ENCODE measurements at regions not wholly inside any gene's neighbourhood (a gene's known extent, or its start where the extent isn't known, plus 50 kb on each side); places are given as distances from the start of the nearest gene placed in this dataset.

DNA sequence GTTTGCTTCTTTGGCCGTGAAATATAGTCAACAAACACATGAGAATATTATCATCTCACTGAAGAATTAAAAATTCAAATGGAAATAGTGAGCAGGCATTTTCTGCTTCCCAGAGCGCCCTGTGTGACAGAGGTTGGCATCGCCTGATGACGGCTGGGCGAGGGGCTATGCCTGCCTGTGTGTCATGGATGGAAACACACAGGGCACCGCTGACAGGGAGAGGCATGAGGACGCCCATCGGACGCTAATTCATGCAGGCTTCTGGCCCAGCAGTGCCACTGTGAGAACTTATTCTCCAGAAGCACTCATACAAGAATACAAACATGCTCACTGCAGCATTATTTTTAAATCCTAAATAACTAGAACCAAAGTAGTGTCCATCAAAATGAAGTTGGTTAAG lies 61.4 kb upstream of the OTOS start:
- DNase-seq (ENCODE audit: low read depth in 1 of 2, low spot score in 2 of 2) (no peak), FAIRE-seq (no peak)
- Histone ChIP-seq H2BK15ac (ENCODE audit: low read length) (no peak overlapping the region), H4K8ac (ENCODE audit: extremely low read depth, insufficient read depth, low read length) (no peak overlapping the region), H3K36me3 (ENCODE audit: control insufficient read depth in 2 of 4, insufficient read depth in 4 of 4, low read length in 3 of 4) (no peaks in the 10 kb centered on the region; a peak in 1 of 8 replicates), H3K27me3 (replicated peaks in 1 of 4; ENCODE audit: control insufficient read depth in 3 of 4, extremely low read depth in 1 of 4, insufficient read depth in 3 of 4, low read length in 3 of 4) (no peaks in the 10 kb centered on the region; a peak in 1 of 7 replicates), H3K4me2 (ENCODE audit: insufficient read depth in 1 of 2, low read depth in 2 of 2, low read length in 2 of 2) (no peak overlapping the region), H3K4me3 (ENCODE audit: extremely low read depth in 1 of 4, insufficient read depth in 2 of 4, low read depth in 3 of 4, low read length in 4 of 4) (no peak overlapping the region), H3K79me1 (ENCODE audit: low read depth, low read length) (no peaks in the 10 kb centered on the region), H3K9ac (replicated peaks in 1 of 4; ENCODE audit: extremely low read depth in 1 of 4, low read depth in 3 of 4, low read length in 3 of 4) (no peak overlapping the region), H2BK5ac (ENCODE audit: low read depth, low read length) (no peak overlapping the region), H2BK20ac (ENCODE audit: low read length) (no peak overlapping the region), H3K14ac (ENCODE audit: insufficient read length) (no peak overlapping the region), H2AFZ (ENCODE audit: low read length) (no peak overlapping the region), H3K27ac (ENCODE audit: low read depth, low read length) (no peak overlapping the region), H4K20me1 (replicated peaks in 1 of 2; ENCODE audit: control insufficient read depth in 1 of 2, insufficient read depth in 2 of 2, low read length in 2 of 2) (no peaks in the 10 kb centered on the region), H2AK5ac (ENCODE audit: low read depth, low read length) (no peak overlapping the region), H2BK12ac (ENCODE audit: low read depth, low read length) (no peak overlapping the region), H4K5ac (ENCODE audit: insufficient read length, low read depth, low read length) (no peak overlapping the region), H3K23ac (ENCODE audit: insufficient read length) (no peak overlapping the region), H3K4ac (replicated peaks; ENCODE audit: insufficient read length, low read depth, low read length) (no peak overlapping the region), H2BK120ac (replicated peaks; ENCODE audit: low read depth, low read length) (no peak overlapping the region), H3K9me3 (ENCODE audit: insufficient read depth in 2 of 2, low read depth in 1 of 2, low read length in 1 of 2) (no peaks in the 10 kb centered on the region; a peak in 1 of 4 replicates), H3K18ac (ENCODE audit: extremely low read depth, low read length) (no peak overlapping the region), H3K56ac (replicated peaks; ENCODE audit: insufficient read length, low read depth, low read length) (no peak overlapping the region), H3K23me2 (ENCODE audit: low read depth, low read length) (peaks cover 8% of the 10 kb centered on the region; the same call in 1 of the 2 replicates), H4K91ac (replicated peaks; ENCODE audit: insufficient read length, low read length) (no peak overlapping the region), H3K79me2 (ENCODE audit: control insufficient read depth in 1 of 2, insufficient read depth in 2 of 2, low read length in 2 of 2) (no peaks in the 10 kb centered on the region), H3K4me1 (replicated peaks in 1 of 4; ENCODE audit: control insufficient read depth in 3 of 4, insufficient read depth in 4 of 4, low read length in 3 of 4) (peaks cover 5 to 14% (median 7%) of the 10 kb centered on the region in 4 experiments)
- CTCF ChIA-PET (ENCODE audit: partially characterized antibody) = no interaction called here
- 81% methylated on average over 9 of the region's 9 CpGs; no CpG with 5 or more reads in 1 of the 2 experiments for WGBS, 2 experiments (ENCODE audit: extremely low coverage in 1 of 2, insufficient coverage in 1 of 2, insufficient read length in 1 of 2, insufficient replicate concordance in 2 of 2, low coverage in 1 of 2, low lambda C conversion rate in 2 of 2, missing lambda C conversion rate in 1 of 2)
- POLR2A ChIA-PET (ENCODE audit: partially characterized antibody) = no interaction called here
- no peak for TF ChIP-seq ZNF274 (IDR thresholded peaks at IDR 0.05; ENCODE audit: borderline replicate concordance, extremely low read depth, low read length)
- TF ChIP-seq POU5F1 (IDR thresholded peaks at IDR 0.05; ENCODE audit: low read depth, low read length) = no peak
- TF ChIP-seq PHF8 (conservative IDR thresholded peaks at IDR 0.05; ENCODE audit: low read depth, low read length) = no peak
- no peak for TF ChIP-seq SIN3A (conservative IDR thresholded peaks at IDR 0.05 in 1 of 2, IDR thresholded peaks at IDR 0.05 in 1 of 2; ENCODE audit: low read depth in 1 of 2, low read length in 2 of 2)
- no peak for TF ChIP-seq CEBPB (IDR thresholded peaks at IDR 0.05; ENCODE audit: low read depth, low read length)
- no peak for TF ChIP-seq ASH2L (IDR thresholded peaks at IDR 0.05; ENCODE audit: low read length)
- no peak for TF ChIP-seq HDAC6 (IDR thresholded peaks at IDR 0.05; ENCODE audit: low read depth, low read length)
- no peak for TF ChIP-seq CREB1 (IDR thresholded peaks at IDR 0.05)
- no peak for TF ChIP-seq POLR2AphosphoS5 (IDR thresholded peaks at IDR 0.05; ENCODE audit: low read depth, low read length)
- no peak for TF ChIP-seq YY1 (IDR thresholded peaks at IDR 0.05; ENCODE audit: low read depth, low read length)
- no peak for TF ChIP-seq CHD1 (IDR thresholded peaks at IDR 0.05; ENCODE audit: low read depth, low read length)
- TF ChIP-seq, protein P1, sequence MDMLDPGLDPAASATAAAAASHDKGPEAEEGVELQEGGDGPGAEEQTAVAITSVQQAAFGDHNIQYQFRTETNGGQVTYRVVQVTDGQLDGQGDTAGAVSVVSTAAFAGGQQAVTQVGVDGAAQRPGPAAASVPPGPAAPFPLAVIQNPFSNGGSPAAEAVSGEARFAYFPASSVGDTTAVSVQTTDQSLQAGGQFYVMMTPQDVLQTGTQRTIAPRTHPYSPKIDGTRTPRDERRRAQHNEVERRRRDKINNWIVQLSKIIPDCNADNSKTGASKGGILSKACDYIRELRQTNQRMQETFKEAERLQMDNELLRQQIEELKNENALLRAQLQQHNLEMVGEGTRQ (IDR thresholded peaks at IDR 0.05; ENCODE audit: low read length) = no peak
- no peak for TF ChIP-seq EZH2 (IDR thresholded peaks at IDR 0.05; ENCODE audit: low read depth, low read length, severe bottlenecking)
- TF ChIP-seq RBBP5 (IDR thresholded peaks at IDR 0.05; ENCODE audit: borderline replicate concordance, low read depth, low read length) = no peak

Data from H1 (cell line).